Stimulated activated CD4-positive, alpha-beta T cell treated with anti-CD3 and anti-CD28 coated beads, Interleukin-2, amount 100 ng/mL, for 48 hours (primary cell): ENCODE measurements at regions not wholly inside any gene's neighbourhood (a gene's known extent, or its start where the extent isn't known, plus 50 kb on each side); places are given as distances from the start of the nearest gene placed in this dataset.

Source experiments
- DNase-seq, 2 donors: peaks; one replicate each; pipeline ENCODE4 v3.0.0-alpha.2; 2020

- no peak for DNase-seq
These were observed 78.1 kb upstream of the TBX20 start for GRCh38 chr7:35331730-35332678.

GRCh38 chr7:35329026-35329425 is 75.1 kb upstream of the TBX20 start:
- no peak for DNase-seq

- DNase-seq = no peak
These were observed 65.7 kb upstream of the TBX20 start for GRCh38 chr7:35319606-35320005.

- DNase-seq = no peak
These were observed 62.6 kb upstream of the TBX20 start for GRCh38 chr7:35316549-35316948.

- no peak for DNase-seq
These were observed 61.6 kb upstream of the TBX20 start for GRCh38 chr7:35315517-35315916.

- no peak for DNase-seq
These were observed 60.5 kb upstream of the TBX20 start for GRCh38 chr7:35314354-35314753.

- no peak for DNase-seq
These were observed 59.7 kb upstream of the TBX20 start for GRCh38 chr7:35313575-35313974.
